GM18511 (cell line): ENCODE measurements at regions not wholly inside any gene's neighbourhood (a gene's known extent, or its start where the extent isn't known, plus 50 kb on each side); places are given as distances from the start of the nearest gene placed in this dataset.
"Not testable (repeated sequence)": the region's sequence is repeated elsewhere in the genome, so short reads cannot be mapped to it uniquely, and the experiment has no call there.

Source experiments
- ATAC-seq: cut with Tn5 transposase; IDR thresholded peaks from one replicate; pipeline ENCODE4 v1.9.1; 2021; ENCODE audit warnings: mild to moderate bottlenecking, moderate library complexity; ENCODE audit not compliant: unreplicated experiment

DNA sequence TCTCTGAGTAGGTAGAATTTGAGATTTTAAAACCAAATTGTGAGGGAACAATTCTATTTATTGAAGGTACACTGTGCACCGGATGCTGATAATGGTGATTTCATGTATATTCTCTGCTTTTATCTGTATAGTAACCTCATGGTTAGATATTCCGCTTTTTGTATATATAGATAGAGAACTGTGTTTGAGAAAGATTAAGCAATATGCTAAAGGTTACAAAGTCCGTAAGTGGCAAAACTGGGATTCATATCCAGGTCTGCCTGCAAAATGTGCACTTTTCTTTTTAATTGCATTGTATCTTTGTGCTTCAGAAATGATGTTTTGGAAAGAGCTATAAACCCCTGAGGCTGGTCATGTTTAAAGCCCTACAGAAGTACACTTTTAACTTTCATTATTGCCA is 635.4 kb upstream of the NECTIN3 start:
- ATAC-seq = no peak

DNA sequence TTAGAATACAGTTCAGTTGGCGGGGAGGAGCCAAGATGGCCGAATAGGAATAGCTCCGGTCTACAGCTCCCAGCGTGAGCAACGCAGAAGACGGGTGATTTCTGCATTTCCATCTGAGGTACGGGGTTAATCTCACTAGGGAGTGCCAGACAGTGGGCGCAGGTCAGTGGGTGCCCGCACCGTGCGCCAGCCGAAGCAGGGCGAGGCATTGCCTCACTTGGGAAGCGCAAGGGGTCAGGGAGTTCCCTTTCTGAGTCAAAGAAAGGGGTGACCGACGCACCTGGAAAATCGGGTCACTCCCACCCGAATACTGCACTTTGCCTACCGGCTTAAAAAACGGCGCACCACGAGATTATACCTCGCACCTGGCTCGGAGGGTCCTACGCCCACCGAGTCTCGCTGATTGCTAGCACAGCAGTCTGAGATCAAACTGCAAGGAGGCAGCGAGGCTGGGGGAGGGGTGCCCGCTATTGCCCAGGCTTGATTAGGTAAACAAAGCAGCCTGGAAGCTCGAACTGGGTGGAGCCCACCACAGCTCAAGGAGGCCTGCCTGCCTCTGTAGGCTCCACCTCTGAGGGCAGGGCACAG is 631.5 kb upstream of the NECTIN3 start:
- ATAC-seq = not testable (repeated sequence)

DNA sequence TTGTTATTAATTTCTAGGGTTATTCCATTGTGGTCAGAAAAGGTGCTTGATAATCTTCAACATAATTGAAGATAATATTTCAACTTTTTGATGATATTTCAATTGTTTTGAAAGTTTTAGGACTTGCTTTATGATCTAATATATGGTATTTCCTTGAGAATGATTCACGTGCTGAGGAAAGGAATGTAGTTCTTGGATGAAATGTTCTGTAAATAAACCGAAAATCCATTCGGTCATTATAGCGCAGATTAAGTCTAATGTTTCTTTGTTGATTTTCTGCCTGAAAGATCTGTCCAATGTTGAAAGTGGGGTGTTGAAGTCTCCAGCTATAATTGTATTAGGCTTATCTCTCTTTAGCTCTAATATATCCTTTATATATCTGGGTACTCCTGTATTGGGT is 617.5 kb upstream of the NECTIN3 start:
- no peak for ATAC-seq

DNA sequence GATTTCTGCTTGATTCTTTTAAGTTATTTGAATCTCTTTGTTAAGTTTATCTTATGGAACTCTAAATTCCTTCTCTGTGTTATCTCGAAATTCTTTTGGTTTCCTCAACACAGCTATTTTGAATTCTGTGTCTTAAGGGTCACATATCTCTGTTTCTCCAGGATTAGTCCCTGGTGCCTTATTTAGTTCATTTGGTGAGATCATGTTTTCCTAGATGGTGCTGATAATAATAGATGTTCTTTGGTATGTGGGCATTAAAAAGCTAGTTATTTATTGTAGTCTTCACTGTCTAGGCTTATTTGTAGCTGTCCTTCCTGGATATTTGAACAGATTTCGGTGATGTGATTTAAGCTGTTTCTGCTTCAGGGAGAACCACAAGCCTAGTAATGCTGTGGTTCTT is 615.6 kb upstream of the NECTIN3 start:
- ATAC-seq = no peak

DNA sequence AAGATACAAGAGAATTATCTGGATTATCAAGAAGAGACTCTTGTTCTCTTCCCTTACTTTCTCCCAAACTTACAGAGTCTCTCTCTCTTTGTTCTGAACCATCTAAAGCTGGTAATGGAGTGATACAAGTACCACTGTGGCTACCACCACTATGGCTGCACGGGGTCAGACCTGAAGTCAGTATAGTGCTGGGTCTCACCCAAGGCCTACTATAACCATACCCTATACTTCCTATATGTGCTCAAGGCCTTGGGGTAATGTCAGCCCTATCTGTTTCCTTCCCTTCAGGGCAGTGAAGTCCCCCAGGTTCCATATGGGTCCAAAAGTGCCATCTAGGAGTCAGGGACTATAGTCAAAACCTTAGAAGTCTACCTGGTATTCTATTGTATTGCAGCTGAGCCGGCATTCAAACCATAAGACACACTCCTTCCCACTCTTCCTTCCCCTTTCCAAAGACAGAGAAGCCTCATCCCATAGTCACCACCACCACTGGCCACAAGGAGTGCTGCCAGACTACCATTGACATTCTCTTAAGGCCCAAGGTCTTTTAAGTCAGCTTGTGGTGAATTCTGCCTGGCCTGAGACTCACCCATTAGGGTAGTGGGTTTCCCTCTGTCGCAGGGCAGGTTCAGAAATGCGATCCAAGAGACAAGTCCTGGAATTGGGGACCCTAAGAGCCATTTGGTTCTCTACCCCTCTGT is 615.0 kb upstream of the NECTIN3 start:
- no peak for ATAC-seq

DNA sequence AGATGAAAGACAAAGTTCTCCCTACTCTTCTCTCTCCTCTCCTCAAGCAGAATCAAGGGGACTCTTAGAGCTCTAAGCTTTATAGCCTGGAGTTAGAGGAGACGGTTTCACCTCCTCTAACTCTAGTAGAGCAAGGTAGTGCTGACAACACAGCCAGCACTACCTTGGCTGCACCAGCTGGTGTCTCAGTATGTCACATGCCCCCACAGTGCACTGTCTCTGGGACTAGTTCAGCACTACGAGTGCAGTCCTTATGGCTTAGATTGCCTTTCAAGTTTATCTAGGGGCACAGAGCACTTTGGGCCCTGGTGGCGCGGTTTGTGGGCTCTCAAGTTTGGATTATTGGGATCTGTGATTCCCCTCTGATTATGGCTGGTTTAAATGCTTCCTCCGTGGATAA is 614.1 kb upstream of the NECTIN3 start:
- no peak for ATAC-seq

DNA sequence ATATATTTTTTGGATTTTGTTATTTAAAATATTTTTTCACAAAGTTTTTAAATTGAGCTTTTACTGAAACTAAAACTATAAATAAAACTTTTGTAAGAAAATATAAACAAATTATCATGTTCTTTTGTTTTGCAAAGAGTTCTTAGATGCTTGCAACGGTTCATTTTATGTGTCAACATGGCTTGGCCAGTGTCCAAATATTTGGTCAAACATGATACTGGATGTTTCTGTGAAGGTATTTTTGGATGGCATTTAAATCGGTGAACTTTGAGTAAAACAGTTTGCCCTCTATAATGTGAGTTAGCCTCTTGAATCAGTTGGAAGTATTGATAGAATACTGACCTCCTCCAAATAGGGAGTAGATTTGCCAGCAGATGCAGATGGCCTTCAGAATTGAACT is 612.6 kb upstream of the NECTIN3 start:
- ATAC-seq = no peak

DNA sequence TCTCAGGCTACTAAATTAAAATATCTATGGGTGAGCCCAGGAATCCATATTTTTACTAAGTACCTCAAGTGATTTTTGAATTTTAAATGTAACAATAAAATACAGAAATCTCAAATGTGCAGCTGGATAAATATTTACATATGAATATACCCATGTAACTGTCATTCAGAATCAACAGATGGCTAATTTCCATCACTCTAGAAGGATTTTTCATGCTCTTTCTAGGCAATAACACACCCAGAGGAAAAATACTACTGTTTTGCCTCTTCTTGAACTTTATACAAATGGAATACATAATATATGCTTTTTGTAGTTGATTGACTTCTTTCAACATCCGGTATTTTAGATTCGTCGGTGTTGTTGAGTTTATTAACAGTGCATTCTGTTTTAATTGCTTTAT is 601.3 kb upstream of the NECTIN3 start:
- no peak for ATAC-seq

DNA sequence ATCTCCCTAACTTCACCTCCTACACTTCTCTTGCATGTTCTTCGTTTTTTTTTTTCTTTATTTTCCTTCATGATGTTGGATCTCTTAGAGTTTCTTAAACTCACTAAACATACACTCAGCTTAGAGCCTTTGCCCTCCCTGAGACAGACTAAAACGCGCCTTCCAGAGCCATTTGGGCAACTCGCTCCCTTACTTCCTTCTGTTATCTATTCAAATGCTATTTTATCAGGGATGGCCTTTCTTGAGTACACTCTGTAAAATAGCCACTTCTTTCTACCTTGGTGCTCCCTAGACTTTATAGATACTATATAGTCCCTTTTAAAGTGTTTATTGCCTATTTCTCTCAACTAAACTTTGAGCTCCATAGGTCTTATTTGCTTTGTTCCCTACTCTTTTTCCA is 598.2 kb upstream of the NECTIN3 start:
- no peak for ATAC-seq

DNA sequence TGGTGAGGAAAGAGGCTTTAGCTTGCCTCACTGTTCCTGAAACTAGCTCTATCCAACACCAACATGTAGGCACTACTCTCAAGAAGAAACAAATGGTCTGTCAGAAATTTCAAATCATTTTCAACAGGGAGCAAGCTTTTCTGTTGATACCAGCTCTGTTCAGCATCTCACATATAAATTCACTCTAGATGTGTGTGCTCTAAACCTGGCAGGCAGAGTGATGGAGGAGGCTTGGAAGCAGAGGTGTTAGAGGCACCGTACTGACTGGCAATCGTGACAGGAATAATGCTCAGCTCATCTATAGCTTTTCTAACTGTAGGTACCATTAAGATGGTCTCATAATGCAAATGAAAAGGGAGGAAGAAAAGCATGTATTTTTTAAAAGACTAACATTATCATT is 597.2 kb upstream of the NECTIN3 start:
- ATAC-seq = no peak

DNA sequence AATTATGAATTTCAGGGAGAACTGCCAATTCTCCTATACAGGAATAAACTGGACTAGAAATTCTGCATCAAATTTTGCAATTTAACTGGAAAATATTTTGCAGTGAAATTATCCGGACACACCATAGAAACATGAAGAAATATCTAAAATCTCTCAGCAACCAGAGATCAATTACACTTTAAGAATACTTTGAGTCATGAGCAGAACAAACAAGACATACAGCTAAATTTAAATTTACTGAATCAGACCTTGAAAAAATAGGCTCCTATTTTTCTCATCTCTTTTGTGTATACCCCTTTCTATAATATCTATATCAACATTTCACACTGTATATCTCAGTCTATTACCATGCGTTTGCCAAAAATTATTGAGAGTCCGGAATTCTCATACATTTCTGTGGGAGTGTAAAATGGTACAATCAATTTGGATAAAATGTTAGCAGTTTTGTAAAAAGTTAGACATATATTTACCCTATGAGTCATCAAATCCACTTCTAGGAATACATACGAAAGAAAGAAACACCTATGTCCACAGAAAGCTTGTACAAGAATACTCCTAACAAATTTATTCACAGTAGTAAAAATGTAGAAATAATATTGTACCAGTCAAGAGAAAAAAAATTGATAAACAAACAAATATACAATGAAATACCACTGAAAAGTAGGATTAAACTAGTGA is 593.1 kb upstream of the NECTIN3 start:
- ATAC-seq = no peak

DNA sequence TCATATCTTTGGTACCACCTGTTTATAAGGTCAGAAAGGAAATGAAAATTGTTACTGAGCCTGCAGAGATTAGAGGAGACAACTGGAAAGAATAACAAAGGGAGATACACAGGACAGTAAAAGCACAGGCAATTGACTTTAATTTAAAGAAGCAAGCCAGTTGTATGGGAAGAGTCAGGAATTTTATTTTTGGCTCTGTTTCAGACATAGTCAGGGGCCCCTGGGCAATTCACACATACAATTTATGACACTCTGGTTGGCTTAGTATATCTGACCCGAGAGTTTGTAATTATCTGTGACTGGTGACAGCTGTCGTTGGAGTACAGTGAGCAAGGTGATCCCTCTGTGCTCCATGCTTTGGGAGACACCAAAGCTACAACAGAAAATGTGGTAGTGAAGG is 591.9 kb upstream of the NECTIN3 start:
- ATAC-seq = no peak

DNA sequence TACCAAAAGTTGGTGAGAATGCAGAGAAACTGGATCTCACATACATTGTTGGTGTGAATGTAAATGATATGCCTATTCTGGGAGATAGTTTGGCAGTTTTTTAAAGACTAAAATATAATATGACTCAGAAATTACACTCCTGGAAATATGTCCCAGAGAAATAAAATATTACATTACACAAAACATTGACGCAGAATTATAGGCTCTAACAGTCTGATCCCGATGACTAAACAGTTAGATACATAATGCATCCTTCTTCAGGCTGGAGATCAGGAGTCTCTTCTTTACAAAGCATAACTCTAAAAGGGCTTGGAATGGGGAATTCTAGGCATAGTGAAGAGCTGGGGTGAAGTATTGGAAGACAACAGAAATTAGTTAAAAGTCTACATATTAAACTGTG is 586.2 kb upstream of the NECTIN3 start:
- ATAC-seq = no peak

DNA sequence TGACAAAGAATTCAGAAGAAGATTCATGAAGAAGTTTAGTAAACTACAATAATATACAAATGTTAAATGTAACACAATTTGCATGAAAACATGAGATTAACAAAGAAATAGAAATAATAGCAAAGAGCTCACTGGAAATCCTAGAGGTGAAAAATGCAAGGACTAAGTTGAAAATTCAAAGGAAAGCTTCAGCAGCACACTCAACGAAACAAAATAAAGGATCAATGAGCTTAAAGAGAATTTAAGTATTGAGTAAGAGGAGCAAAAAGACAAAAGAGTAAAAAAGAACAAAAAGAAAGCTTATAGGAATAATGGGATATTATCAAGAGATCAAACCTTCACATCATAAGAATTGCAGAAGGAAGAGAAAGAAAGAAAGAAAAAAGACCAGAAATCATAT is 583.8 kb upstream of the NECTIN3 start:
- no peak for ATAC-seq

DNA sequence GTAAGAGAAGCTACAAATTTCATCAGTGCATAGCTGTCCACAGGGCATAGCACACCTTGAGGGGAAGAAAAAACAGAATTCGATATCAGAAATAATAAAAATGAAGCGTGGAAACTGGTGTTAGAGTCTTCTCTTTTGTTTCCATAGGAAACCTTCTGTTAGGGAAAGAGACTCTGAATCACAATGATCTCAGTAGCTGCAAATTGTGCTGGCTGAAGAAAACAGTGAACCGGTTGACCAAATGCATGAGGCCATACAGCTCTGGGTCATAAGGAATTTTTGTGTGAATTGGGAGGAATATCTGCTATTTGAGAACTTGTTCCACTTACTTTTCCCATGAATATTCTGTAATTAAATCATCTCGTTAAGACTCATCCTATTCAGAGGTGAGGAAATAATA is 580.2 kb upstream of the NECTIN3 start:
- ATAC-seq = no peak

DNA sequence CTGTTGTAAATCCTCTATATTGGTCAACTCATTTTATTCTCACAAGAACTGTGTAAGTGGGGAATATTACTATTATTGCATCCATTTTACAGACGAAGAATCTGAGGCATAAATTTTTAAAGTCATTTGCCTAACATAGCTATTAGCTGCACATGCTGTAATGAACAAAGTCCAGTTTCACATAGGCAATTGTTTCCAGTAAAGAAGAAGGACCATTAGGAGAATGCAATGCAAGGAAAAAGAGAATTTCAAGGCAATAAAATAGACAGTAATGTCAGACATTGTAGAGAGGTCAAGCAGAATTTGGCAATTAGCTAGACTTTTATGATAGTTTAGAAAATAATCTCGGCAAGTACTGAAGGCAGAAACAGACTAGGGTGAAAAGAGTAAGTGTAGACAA is 578.7 kb upstream of the NECTIN3 start:
- no peak for ATAC-seq

DNA sequence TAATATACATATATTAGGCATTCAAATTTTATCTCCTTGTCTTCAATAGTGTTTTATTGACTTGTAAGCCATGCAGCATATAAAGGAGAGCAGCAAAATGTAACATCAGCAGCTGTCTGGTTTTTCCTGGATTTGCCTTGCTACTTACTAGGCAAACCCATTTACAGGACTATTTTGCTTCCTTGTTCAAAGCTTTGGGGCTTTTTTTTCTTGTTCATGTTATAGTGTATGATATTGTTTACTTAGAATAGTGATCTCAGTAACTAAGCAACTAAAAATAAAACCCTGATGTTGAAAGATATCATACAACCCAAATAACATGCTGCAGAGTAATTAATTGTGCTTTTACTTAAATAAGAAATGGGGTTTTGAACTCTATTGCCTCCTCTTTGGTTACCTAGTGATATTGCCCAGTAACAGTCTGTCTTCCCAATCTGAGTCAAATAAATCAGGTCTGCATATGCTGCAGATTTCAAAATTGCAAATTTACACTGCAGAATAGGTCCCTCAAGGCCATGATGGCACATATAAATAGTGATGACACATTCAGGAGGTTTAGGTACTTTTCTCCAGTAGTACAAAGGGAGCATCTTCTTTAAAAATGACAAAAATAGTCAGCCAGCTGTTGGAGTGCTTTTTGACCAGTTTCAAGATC is 578.1 kb upstream of the NECTIN3 start:
- ATAC-seq = no peak

DNA sequence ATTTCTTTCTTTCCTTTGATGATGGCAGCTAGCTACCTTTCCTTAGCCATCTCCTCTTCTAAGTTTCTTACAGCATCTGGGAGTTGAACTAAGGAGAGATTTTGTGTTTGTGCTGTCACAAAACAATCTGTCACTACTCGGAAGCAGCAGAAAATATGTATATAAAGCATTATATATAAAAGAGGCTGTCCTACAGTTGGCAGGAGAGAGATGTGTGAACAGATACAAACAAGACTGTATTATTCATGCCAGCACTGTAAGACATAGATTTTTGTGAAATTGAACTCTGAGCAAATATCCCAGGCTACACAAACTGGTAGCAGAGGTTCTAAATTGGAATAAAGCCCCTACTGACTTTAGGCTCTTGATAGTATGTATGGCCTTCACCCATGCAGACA is 577.5 kb upstream of the NECTIN3 start:
- no peak for ATAC-seq

DNA sequence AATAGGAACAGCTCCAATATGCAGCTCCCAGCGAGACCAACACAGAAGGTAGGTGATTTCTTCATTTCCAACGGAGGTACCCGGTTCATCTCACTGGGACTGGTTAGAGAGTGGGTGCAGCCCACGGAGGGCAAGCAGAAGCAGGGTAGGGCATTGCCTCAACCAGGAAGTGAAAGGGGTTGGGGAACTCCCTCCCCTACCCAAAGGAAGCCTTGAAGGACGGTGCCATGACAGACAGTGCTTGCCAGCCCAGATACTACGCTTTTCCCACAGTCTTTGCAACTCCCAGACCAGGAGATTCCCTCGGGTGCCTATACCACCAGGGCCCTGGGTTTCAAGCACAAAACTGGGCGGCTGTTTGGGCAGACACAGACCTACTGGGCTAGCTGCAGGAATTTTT is 576.9 kb upstream of the NECTIN3 start:
- ATAC-seq = peak; percentile 59

DNA sequence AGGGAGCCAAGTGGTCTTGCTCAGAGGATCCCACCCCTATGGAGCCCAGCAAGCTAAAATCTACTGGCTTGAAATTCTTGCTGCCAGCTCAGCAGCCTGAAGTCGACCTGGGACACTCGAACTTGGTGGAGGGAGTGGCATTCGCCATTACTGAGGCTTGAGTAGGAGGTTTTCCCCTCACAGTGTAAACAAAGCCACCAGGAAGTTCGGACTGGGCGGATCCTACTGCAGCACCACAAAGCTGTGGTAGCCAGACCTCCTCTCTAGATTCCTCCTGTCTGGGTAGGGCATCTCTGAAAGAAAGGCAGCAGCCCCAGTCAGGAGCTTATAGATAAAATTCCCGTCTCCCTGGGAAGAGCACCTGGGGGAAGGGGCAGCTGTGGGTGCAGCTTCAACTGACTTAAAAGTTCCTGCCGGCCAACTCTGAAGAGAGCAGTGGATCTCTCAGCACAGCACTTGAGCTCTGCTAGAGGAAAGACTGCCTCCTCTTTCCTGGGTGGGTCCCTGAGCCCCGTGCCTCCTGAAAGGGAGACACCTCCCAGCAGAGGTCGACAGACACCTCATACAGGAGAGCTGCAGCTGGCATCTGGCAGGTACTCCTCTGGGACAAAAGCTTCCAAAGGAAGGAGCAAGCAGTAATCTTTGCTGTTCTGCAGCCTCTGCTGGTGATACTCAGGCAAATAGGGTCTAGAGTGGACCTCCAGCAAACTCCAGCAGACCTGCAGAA is 576.3 kb upstream of the NECTIN3 start:
- ATAC-seq = no peak

DNA sequence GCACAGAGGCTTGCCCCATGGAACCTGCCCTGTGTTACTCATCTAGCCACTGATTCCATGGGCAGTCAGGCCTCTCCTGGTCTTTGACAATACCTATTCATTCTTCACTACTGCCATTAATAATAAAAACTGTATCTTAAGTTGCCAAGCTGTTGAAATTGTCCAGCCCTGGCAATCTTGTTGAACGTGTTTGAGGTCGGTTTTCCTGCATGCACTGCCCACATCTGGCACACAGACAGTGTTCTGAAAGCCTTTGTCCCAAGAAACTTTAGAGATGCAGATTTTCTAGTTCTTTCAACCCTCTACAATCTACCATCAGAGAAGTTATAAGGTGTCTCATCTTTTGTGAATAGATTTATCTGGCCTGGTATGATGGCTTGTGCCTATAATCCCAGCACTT is 567.2 kb upstream of the NECTIN3 start:
- no peak for ATAC-seq
